ENCODE measurements at regions not wholly inside any gene's neighbourhood (a gene's known extent, or its start where the extent isn't known, plus 50 kb on each side); places are given as distances from the start of the nearest gene placed in this dataset.

DNA sequence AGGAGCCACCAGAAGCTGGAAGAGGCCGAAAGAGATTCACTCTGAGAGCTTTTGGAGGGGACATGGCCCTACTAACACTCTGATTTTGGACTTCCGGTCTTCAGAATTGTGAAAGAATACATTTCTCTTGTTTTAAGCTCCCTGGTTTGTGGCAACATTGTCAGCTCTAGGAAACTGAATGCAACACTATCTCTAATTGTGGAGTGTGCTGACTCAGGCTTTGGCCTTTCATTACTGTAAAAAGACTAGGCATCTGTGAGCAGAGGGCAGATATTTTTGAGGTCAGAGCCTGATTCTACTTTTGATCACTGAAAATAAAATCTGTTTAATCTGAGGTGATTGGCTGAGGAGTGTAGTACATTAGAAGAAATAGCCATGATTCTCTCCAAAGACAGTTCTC is 185.4 kb upstream of the FAM98A start:
- Mint-ChIP-seq H3K36me3 (ENCODE audit: insufficient read depth) (no peaks in the 10 kb centered on the region), H3K4me3 (ENCODE audit: low read depth) (no peak overlapping the region), H3K27ac (no peak overlapping the region), H3K9me3 (ENCODE audit: low read depth) (no peaks in the 10 kb centered on the region), H3K27me3 (no peaks in the 10 kb centered on the region), H3K4me1 (ENCODE audit: low read depth) (no peaks in the 10 kb centered on the region)
- DNase-seq (ENCODE audit: low spot score, unreplicated experiment): no peak
- TF ChIP-seq, protein P1, sequence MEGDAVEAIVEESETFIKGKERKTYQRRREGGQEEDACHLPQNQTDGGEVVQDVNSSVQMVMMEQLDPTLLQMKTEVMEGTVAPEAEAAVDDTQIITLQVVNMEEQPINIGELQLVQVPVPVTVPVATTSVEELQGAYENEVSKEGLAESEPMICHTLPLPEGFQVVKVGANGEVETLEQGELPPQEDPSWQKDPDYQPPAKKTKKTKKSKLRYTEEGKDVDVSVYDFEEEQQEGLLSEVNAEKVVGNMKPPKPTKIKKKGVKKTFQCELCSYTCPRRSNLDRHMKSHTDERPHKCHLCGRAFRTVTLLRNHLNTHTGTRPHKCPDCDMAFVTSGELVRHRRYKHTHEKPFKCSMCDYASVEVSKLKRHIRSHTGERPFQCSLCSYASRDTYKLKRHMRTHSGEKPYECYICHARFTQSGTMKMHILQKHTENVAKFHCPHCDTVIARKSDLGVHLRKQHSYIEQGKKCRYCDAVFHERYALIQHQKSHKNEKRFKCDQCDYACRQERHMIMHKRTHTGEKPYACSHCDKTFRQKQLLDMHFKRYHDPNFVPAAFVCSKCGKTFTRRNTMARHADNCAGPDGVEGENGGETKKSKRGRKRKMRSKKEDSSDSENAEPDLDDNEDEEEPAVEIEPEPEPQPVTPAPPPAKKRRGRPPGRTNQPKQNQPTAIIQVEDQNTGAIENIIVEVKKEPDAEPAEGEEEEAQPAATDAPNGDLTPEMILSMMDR (IDR thresholded peaks at IDR 0.05; ENCODE audit: unreplicated experiment): no peak

DNA sequence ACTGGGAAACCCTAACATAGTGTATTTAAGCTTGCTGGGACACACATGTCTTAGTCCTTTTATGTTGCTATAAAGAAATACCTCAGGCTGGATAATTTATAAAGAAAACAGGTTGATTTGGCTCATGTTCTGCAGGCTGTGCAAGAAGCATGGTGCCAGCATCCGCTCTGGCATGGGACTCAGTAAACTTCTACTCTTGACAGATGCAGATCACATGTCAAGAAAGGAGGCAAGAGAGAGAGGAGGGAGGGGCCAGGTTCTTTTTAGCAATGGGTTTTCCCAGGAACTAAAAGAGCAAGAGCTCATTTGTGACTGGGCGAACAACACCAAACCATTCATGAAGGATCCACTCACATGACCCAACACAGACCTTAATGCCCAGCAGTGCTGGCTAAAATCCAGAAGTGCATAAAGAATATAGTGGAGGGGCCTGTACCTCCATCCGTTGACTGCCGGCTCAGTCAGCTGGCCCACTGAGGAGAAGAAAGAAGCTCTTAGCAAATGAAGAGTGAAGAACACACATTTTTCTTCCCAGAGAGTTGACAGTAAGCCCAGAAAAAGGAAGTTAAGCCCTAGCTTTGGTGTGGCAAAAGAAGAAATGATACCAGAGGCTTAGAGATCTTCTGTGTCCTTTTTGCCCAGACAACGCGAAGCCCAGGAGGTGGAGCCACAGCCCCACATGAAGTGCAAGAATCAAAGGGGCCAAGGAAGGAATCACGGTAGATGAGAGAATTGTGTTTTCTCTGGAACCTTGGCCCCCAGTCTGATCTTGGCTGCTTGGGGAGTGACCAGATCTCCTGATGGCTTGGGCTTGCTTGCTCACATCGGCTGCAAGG is 183.5 kb upstream of the FAM98A start:
- Mint-ChIP-seq H3K27ac (no peak overlapping the region), H3K9me3 (ENCODE audit: low read depth) (no peaks in the 10 kb centered on the region), H3K36me3 (ENCODE audit: insufficient read depth) (no peaks in the 10 kb centered on the region), H3K4me3 (ENCODE audit: low read depth) (no peak overlapping the region), H3K4me1 (ENCODE audit: low read depth) (peaks cover 3% of the 10 kb centered on the region), H3K27me3 (no peaks in the 10 kb centered on the region)
- TF ChIP-seq, protein P1 (IDR thresholded peaks at IDR 0.05; ENCODE audit: unreplicated experiment): no peak
- no peak for DNase-seq (ENCODE audit: low spot score, unreplicated experiment)

DNA sequence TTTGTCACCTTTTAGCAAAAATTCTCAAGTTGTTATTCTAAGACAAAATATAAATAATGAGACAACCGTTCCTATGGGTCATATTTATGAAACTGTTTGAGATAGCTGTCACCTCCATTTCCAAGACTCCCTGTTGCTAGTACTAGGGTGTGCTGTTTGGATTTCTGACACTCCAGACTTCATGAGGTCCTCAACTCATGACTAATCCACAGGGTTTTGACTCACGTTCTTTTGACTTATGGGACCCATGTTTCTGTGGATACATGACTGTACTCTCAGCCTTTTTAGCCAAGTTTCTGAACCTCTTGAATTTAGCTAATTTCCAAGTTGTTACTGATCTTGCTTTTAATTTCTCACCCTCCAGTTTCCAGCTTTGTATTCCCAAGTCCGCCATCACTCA is 178.7 kb upstream of the FAM98A start:
- DNase-seq (ENCODE audit: low spot score, unreplicated experiment): no peak
- Mint-ChIP-seq H3K27me3 (no peaks in the 10 kb centered on the region), H3K36me3 (ENCODE audit: insufficient read depth) (peaks cover 1% of the 10 kb centered on the region), H3K9me3 (ENCODE audit: low read depth) (peaks cover 9% of the 10 kb centered on the region), H3K4me1 (ENCODE audit: low read depth) (peaks cover 3% of the 10 kb centered on the region), H3K27ac (no peak overlapping the region), H3K4me3 (ENCODE audit: low read depth) (no peak overlapping the region)
- TF ChIP-seq, protein P1 (IDR thresholded peaks at IDR 0.05; ENCODE audit: unreplicated experiment): no peak

DNA sequence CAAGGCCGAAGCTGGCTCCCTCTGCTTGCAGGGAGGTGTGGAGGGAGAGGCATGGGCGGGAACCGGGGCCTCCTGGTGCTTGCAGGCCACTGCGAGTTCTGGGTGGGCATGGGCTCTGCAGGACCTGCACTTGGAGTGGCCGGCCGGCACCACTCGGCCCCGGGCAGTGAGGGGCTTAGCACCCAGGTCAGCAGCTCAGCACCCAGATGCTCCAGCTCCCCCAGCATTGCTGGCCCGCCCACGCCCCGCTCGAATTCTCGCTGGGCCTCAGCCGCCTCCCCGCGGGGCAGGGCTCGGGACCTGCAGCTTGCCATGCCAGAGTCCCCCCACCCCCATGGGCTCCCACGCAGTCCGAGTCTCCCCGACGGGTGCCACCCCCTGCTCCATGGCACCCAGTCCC is 176.2 kb upstream of the FAM98A start:
- Mint-ChIP-seq H3K27ac (no peak overlapping the region), H3K9me3 (ENCODE audit: low read depth) (peaks cover 9% of the 10 kb centered on the region), H3K4me1 (ENCODE audit: low read depth) (peaks cover 3% of the 10 kb centered on the region), H3K4me3 (ENCODE audit: low read depth) (no peak overlapping the region), H3K36me3 (ENCODE audit: insufficient read depth) (peaks cover 1% of the 10 kb centered on the region), H3K27me3 (no peaks in the 10 kb centered on the region)
- DNase-seq (ENCODE audit: low spot score, unreplicated experiment): no peak
- TF ChIP-seq, protein P1 (IDR thresholded peaks at IDR 0.05; ENCODE audit: unreplicated experiment): no peak

DNA sequence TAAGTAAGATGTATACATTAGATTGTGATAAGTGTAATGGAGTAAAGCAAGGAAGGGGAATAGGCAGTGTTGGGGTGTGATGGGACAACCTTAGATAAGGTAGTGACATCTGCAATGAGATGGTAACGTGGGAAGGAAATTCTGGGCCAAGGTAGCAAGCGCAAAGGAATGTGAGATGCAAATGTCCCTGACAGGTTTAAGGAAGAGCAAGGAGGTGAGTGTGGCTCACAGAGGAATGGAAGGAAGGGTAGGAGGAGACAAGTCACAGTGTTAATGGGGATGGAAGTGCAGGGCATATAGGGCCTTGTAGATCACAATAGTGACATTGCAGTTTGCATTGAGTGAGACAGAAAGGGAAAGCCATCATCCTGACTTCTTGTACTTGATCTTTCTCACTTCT is 170.9 kb upstream of the FAM98A start:
- Mint-ChIP-seq H3K4me1 (ENCODE audit: low read depth) (peaks cover 7% of the 10 kb centered on the region), H3K9me3 (ENCODE audit: low read depth) (peaks cover 9% of the 10 kb centered on the region), H3K4me3 (ENCODE audit: low read depth) (no peak overlapping the region), H3K27me3 (no peaks in the 10 kb centered on the region), H3K27ac (no peak overlapping the region), H3K36me3 (ENCODE audit: insufficient read depth) (peaks cover 1% of the 10 kb centered on the region)
- no peak for DNase-seq (ENCODE audit: low spot score, unreplicated experiment)
- TF ChIP-seq, protein P1 (IDR thresholded peaks at IDR 0.05; ENCODE audit: unreplicated experiment): no peak
